Loucy (cell line): ENCODE measurements at regions not wholly inside any gene's neighbourhood (a gene's known extent, or its start where the extent isn't known, plus 50 kb on each side); places are given as distances from the start of the nearest gene placed in this dataset.

Experiments
- CTCF ChIP-seq: fragments of 200-600 bp; sonication (generic); conservative IDR thresholded peaks from 2 replicates; pipeline ENCODE4 v1.5.1; 2014; ENCODE audit warnings: mild to moderate bottlenecking, antibody characterized with exemption, low read length
- EZH2phosphoT487 ChIP-seq: fragments of 200-600 bp; IDR thresholded peaks from 2 replicates; pipeline ENCODE4 v1.6.1; 2018; ENCODE audit warnings: antibody characterized with exemption, mild to moderate bottlenecking, moderate library complexity, borderline replicate concordance

GRCh38 chr18:66159451-66159850 lies 408.6 kb downstream of the CDH7 start:
- TF ChIP-seq CTCF: no peak
- no peak for TF ChIP-seq EZH2phosphoT487
